ENCODE measurements at regions not wholly inside any gene's neighbourhood (a gene's known extent, or its start where the extent isn't known, plus 50 kb on each side); places are given as distances from the start of the nearest gene placed in this dataset.

DNA sequence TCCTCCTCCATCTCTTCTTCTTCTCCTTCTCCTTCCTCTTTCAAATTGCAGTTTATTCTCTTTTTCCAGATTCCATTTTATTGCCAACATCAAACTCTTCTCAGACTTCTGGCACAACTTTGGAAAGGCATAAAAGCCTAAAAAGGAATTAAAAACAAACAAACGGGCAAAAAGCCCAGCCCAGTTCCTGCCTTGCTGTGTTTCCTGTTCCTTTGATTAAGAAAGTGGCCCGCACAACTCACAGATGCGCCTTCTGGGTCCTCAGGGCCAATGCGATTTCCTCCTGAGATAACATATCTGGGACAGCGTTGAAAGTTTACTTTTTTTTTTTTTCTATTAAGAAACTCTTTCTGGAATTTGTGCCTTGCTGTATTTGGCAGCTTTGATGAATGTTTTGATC lies 158.7 kb upstream of the UBE3A start:
- TF ChIP-seq SP1 (CRISPR knock-in tag; conservative IDR thresholded peaks at IDR 0.05): no peak
- TF ChIP-seq MAX (CRISPR knock-in tag; IDR thresholded peaks at IDR 0.05): no peak
- no peak for TF ChIP-seq CTCF (IDR thresholded peaks at IDR 0.05)
- no peak for TF ChIP-seq ZNF263 (CRISPR knock-in tag; IDR thresholded peaks at IDR 0.05; ENCODE audit: low read depth)
- no peak for TF ChIP-seq NFYB (CRISPR knock-in tag; conservative IDR thresholded peaks at IDR 0.05; ENCODE audit: low read depth)
- TF ChIP-seq ZNF512 (CRISPR knock-in tag; IDR thresholded peaks at IDR 0.05; ENCODE audit: borderline replicate concordance): no peak
- no peak for TF ChIP-seq KAT7 (CRISPR knock-in tag; IDR thresholded peaks at IDR 0.05; ENCODE audit: borderline replicate concordance)
- TF ChIP-seq, protein P1, sequence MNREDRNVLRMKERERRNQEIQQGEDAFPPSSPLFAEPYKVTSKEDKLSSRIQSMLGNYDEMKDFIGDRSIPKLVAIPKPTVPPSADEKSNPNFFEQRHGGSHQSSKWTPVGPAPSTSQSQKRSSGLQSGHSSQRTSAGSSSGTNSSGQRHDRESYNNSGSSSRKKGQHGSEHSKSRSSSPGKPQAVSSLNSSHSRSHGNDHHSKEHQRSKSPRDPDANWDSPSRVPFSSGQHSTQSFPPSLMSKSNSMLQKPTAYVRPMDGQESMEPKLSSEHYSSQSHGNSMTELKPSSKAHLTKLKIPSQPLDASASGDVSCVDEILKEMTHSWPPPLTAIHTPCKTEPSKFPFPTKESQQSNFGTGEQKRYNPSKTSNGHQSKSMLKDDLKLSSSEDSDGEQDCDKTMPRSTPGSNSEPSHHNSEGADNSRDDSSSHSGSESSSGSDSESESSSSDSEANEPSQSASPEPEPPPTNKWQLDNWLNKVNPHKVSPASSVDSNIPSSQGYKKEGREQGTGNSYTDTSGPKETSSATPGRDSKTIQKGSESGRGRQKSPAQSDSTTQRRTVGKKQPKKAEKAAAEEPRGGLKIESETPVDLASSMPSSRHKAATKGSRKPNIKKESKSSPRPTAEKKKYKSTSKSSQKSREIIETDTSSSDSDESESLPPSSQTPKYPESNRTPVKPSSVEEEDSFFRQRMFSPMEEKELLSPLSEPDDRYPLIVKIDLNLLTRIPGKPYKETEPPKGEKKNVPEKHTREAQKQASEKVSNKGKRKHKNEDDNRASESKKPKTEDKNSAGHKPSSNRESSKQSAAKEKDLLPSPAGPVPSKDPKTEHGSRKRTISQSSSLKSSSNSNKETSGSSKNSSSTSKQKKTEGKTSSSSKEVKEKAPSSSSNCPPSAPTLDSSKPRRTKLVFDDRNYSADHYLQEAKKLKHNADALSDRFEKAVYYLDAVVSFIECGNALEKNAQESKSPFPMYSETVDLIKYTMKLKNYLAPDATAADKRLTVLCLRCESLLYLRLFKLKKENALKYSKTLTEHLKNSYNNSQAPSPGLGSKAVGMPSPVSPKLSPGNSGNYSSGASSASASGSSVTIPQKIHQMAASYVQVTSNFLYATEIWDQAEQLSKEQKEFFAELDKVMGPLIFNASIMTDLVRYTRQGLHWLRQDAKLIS (CRISPR knock-in tag; IDR thresholded peaks at IDR 0.05; ENCODE audit: borderline replicate concordance): no peak
- TF ChIP-seq, protein P2, sequence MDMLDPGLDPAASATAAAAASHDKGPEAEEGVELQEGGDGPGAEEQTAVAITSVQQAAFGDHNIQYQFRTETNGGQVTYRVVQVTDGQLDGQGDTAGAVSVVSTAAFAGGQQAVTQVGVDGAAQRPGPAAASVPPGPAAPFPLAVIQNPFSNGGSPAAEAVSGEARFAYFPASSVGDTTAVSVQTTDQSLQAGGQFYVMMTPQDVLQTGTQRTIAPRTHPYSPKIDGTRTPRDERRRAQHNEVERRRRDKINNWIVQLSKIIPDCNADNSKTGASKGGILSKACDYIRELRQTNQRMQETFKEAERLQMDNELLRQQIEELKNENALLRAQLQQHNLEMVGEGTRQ (CRISPR knock-in tag; IDR thresholded peaks at IDR 0.05): no peak
